CD1c-positive myeloid dendritic cell (primary cell): ENCODE measurements at regions not wholly inside any gene's neighbourhood (a gene's known extent, or its start where the extent isn't known, plus 50 kb on each side); places are given as distances from the start of the nearest gene placed in this dataset.

Source experiments
- DNase-seq: peaks from one replicate; pipeline ENCODE4 v3.0.0-alpha.2; 2016; ENCODE audit errors: extremely low spot score

DNA sequence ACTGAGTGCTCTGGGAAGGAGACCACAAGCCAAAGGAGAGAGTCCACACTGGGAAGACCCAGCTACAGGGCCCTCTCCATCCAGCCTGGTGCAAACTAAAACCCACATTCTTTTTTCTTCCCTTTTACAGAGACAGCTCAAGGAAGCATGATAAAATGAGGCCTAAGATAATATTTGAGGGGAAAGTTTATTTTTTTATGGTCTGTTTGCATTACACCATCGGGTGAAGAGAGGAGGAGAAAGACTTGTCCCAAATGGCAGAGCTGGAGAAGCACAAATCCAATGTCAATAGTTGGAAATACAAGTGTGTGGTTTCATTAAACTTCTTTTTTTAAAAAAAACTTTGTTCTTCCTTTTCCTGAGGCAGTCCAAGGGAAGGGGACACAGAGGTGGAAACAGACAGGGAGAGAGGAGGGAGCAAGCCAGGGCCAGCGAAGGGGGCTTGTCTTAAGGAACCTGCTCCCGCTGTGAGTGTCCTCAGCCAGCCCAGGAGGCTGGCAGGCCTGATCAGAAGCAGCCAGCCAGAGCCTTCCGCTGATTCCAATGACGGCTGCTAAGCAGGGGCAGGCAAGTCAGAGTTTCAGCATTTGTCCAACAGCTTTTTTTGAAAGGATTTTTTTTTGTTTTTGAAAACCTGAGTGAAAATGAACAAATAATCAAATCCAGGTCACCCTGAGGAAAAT lies 203.8 kb upstream of the SIX2 start:
- DNase-seq = no peak

- DNase-seq = no peak
These were observed 202.4 kb upstream of the SIX2 start for GRCh38 chr2:45211636-45212035.

- no peak for DNase-seq
These were observed 201.4 kb upstream of the SIX2 start for GRCh38 chr2:45210462-45211195.

DNA sequence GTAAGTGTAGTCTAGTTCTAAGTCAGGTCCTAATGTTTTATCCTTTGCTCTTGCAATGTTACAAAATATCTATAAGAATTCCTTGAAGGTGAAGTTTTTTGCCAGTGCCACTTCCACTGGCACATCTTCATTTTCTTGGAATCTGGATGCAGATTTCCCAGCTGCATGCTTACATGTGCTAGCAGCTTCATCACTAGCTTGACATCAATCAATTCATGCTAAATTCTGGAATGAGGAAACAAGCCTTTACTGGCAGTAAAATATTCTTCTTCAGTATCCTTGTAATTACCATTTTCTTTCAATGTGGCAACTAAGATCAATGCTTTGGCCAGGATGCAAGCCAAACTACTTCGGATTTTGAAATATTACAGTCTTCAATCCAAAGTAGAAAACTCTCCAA lies 200.6 kb upstream of the SIX2 start:
- no peak for DNase-seq

- DNase-seq = no peak
These were observed 200.1 kb upstream of the SIX2 start for GRCh38 chr2:45209302-45209701.

DNA sequence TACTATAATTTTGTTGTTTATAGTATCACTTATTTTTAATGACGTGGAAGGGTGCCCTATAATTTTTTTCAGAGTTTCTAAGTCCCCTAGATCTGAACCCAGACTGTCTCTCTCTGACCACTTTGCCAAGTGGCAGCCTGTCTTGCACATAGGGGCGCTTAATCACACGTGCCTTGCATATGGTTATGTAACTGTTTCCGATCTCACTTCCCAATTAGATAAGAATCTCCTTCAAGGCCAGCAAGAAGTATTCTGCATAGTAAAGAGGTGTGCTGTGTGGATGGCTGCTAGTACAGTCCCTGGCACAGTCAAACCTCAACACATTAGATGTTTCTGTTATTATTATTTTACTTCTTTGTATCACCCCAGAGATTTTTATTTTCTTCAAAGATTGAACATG lies 197.8 kb upstream of the SIX2 start:
- no peak for DNase-seq

DNA sequence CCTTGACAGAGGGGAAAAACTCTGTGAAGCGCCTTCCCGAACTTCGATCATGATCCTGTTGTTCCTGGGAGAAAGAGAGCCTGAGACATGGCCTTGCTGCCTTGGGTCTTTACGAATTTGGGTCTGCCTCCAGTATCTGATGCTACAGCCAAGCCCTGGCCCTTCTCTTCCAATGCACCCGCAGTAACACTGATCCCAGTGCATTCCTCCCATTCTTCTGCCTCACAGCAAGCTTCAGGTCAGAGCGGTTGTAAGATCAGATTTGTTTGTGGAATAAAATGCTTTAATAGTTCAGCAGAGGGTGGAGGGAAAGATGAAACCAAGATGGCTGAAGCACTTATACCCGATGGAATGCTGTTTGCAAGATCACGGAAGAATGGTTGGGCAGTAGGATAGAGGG lies 196.7 kb upstream of the SIX2 start:
- no peak for DNase-seq

GRCh38 chr2:45205480-45205879 lies 196.2 kb upstream of the SIX2 start:
- no peak for DNase-seq

DNA sequence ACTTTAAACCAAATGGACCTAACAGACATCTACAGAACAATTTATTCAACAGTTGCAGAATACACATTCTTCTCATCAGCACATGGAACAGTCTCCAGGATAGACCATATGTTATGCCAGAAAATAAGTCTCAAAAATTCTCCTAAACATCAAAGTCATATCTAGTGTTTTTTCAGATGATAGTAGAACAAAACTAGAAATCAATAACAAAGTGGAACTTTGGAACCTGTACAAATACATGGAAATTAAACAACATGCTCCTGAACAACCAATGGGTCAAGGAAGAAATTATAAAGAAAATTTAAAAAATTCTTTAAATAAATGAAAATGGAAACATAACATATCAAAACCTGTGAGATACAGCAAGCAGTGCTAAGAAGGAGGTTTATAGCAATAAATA lies 194.1 kb upstream of the SIX2 start:
- DNase-seq = no peak

- no peak for DNase-seq
These were observed 190.7 kb upstream of the SIX2 start for GRCh38 chr2:45199973-45200372.

DNA sequence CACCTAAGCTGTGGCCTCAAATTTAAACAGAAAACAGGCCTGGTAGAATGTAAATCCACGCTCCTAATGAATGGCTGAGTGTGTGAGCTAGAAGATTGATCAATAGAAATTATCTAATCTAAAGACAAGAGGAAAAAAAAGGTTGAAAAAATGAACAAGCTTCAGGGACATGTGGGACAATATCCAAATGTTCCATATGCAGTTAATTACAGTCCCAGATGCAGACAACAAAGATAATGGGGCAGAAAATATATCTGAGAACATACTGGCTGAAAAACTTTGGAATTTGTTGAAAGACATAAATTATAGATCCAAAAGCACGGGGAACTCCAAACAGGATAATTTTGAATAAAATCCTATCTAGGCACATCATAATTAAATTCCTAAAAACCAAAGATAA lies 186.7 kb upstream of the SIX2 start:
- DNase-seq = no peak

GRCh38 chr2:45194596-45194995 lies 185.3 kb upstream of the SIX2 start:
- no peak for DNase-seq

DNA sequence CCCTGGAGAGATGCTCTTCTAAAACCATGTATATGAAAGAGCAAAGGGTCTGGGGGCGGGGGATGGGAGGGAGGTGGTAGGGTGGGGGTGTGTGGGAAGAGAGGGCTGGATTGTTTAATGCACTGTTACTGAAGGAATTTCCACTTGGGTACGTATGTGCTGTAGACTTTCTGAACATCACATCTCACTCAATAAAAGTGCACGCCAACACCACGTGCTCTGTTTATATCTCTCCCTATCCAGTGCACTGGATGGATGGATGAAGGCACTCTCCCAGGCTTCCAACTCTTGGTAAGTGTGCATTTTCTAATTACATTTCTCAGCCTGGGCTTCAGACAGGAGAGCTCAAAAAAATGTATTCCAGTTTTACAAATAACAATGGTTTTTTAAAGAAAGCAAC lies 184.3 kb upstream of the SIX2 start:
- no peak for DNase-seq

DNA sequence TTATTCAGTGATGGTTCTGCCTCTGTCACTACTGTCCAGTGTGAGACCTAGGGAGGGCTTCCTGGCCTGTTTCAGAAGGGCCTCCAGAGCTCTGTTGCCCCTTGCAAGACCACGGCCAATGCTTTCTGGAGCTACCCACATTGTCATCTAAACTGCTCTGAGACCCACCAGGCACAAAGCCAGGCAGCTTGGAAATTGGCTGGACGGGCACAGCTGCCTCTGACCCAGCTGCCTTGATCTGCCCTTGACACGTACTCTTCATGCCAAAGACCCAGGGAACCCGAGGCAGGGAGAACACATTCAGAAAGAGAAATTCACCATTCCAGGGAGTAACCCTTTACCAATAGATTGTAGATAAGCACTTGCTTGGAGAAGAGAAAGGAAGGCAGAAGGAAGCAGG lies 183.7 kb upstream of the SIX2 start:
- DNase-seq = no peak

DNA sequence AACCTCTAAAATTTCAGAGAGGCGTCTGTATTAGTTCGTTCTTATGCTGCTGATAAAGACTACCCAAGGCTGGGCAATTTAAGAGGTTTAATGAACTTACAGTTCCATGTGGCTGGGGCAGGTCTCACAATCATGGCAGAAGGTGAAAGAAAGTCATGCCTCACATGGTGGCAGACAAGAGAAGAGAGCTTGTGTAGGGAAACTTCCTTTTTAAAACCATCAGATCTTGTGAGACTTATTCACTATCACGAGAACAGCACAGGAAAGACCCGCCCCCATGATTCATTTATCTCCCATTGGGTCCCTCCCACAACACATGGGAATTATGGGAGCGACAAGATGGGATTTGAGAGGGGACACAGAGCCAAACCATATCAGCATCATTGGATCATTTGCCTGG lies 183.2 kb upstream of the SIX2 start:
- DNase-seq = no peak

DNA sequence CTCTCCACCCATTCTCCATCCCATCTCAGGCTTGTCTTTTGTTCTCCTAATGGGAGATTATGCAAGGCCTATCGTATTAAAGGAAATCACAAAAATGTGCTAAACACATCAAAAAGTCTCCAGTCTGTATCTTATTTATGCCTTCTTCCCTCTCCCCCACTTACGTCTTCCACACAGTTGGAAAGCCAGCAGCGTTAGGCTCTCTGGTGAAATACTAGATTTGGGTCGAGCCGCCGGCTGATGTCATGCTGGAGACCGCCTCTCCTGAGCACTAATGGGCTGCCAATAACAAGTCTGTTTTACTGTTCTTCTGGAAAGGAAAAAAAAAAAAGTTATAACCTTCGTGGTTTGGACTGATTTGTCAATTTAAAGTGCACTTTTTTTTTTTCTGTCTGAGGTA lies 182.7 kb upstream of the SIX2 start:
- DNase-seq = no peak

DNA sequence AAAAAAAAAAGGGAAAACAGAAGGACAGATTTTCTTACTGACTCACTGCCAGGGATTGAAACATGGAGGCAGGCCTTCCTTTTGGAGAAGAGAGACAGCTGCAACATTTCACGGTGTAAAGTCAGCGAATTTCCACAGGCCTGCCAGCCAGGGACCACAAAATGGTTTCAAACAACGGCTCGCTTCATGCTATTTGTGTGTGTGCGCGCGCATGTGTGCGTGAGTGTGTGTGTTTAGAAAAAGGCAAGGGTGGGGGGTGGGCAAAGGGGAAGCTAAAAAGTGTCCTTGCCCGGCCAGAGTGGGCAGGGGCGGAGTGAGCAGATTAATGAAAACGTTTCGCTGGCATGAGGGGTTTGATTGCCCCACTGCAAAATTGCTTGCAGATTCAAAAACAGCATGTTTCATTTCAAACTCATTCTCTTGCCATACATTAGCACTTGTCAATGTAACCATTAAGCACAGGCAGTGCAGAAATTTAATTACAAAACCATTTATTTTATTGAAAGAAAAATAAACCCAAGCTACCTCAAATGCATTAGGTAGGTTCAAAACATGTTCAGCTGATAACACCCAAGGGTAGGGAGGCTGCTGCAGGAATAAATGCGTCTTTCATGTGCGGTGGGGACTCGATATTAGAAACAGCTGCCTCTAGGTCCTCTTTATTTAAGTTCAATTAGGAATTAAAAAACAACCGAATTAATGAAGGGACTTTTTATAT lies 182.1 kb upstream of the SIX2 start:
- DNase-seq = no peak

DNA sequence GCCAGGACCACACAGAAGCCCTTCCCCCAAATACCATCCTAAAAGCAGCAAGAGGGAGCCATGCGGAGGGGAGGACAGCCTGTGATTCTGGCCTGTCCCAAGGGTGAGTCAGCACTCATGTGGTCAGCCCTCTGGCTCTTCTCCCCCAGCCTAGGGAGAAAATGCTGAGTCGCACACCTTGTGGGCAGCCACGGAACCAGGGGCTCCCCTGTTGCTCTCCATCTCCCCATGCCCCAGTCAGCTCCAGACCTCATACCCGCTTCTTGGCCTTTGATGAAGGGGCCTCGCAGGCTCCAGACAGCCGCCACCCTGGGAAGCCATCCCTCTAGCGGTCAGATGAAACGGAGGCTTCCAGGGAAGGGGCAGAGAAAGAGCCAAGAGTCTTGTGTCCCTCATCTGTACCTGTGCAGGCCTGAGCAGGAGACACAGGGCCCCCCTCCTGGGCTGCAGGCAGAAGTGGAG lies 181.3 kb upstream of the SIX2 start:
- DNase-seq = no peak

GRCh38 chr2:45184606-45185005 lies 175.4 kb upstream of the SIX2 start:
- DNase-seq = no peak

- DNase-seq = no peak
These were observed 173.5 kb upstream of the SIX2 start for GRCh38 chr2:45182667-45183295.

DNA sequence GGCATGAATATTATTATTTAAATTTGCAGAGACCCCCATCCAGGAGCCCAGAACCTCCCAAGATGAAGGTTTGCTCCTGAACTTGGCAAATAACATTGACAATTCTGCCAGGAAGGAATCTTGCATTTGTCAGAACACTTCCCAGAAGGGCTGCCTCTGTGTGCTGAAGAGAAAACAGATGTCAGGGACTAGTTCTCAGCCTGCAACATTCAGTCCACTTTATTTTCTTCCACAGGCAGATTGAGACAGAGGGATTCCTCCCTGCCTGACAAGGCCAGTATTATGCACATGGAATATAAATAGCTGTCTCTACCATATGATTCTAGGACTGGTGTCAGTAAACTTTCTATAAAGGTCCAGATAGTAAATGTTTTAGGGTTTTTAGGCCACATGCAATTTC lies 171.5 kb upstream of the SIX2 start:
- no peak for DNase-seq

DNA sequence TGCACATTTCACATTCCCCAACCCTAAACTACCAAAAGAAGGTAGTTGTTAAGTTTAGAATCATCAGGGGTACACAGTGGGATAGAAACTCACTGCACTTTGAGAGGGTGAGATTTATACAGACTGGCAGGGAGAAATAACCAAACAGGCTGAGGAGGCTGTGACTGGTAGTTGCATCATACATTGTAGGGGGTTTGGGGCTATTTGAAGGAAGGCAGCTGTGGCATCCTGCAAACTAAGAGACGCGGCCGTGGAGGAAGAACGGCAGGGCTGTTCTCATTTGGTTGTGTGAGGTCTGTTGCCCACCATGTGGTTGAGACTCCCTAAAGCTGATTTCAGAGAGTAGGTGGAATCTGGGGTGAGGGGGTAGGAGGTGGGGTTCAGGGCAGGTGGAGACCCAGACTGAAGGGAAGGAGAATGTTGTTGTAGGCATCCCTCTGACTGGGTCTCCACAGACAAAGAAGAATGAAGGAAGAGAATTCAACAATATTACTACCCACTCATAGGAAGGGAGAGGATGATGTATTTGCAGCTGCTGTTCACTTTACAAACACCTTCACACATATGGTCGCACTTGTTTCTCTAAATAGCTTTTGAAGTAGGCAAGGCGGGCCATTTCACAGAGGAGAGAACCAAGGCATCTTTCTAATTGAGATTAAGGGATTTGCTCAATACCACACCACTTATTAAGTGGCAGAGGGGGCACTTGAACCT lies 170.9 kb upstream of the SIX2 start:
- DNase-seq = no peak
